ENCODE measurements at regions not wholly inside any gene's neighbourhood (a gene's known extent, or its start where the extent isn't known, plus 50 kb on each side); places are given as distances from the start of the nearest gene placed in this dataset.

DNA sequence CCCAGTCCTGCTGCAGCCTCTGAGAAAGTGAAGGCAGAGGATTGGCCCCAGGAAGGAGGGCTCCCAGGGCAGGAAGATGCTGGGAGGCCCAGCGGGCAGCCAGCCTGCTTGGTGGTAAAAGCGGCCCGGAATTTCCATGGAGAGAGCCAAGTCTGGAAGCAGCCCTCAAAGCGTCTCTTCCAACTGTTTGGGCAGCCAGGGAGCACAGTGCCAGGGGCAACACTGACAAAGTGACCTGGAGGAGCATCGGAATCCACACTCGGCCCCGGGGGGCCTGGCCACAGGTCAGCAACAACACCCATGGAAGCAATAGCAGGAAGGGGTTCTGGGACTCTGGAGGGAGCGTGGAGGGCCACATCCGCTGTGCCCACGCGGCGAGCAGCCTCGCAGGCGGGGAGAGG is 63.2 kb upstream of the FGFR2 start:
- no peak for TF ChIP-seq POLR2AphosphoS5 (IDR thresholded peaks at IDR 0.05; ENCODE audit: low read depth, low read length)
- TF ChIP-seq, protein P1, sequence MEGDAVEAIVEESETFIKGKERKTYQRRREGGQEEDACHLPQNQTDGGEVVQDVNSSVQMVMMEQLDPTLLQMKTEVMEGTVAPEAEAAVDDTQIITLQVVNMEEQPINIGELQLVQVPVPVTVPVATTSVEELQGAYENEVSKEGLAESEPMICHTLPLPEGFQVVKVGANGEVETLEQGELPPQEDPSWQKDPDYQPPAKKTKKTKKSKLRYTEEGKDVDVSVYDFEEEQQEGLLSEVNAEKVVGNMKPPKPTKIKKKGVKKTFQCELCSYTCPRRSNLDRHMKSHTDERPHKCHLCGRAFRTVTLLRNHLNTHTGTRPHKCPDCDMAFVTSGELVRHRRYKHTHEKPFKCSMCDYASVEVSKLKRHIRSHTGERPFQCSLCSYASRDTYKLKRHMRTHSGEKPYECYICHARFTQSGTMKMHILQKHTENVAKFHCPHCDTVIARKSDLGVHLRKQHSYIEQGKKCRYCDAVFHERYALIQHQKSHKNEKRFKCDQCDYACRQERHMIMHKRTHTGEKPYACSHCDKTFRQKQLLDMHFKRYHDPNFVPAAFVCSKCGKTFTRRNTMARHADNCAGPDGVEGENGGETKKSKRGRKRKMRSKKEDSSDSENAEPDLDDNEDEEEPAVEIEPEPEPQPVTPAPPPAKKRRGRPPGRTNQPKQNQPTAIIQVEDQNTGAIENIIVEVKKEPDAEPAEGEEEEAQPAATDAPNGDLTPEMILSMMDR (IDR thresholded peaks at IDR 0.05), result no peak
- no peak for TF ChIP-seq TCF7L2 (IDR thresholded peaks at IDR 0.05; ENCODE audit: low read depth, low read length)
- TF ChIP-seq SIN3A (IDR thresholded peaks at IDR 0.05; ENCODE audit: borderline replicate concordance, insufficient read depth, low read depth, low read length), result no peak

Measured in Panc1 (cell line).